SKM-1 treated with dmso at 0.1 percent for 144 hours (cell line): ENCODE measurements at regions not wholly inside any gene's neighbourhood (a gene's known extent, or its start where the extent isn't known, plus 50 kb on each side); places are given as distances from the start of the nearest gene placed in this dataset.
A peak's percentile ranks its signal among the peaks of the same experiment; 100 is the strongest.

Experiments used
- DNase-seq: peaks from one replicate; lab custom pipeline; 2025; ENCODE audit not compliant: unreplicated experiment; lab: John Stamatoyannopoulos, UW

DNA sequence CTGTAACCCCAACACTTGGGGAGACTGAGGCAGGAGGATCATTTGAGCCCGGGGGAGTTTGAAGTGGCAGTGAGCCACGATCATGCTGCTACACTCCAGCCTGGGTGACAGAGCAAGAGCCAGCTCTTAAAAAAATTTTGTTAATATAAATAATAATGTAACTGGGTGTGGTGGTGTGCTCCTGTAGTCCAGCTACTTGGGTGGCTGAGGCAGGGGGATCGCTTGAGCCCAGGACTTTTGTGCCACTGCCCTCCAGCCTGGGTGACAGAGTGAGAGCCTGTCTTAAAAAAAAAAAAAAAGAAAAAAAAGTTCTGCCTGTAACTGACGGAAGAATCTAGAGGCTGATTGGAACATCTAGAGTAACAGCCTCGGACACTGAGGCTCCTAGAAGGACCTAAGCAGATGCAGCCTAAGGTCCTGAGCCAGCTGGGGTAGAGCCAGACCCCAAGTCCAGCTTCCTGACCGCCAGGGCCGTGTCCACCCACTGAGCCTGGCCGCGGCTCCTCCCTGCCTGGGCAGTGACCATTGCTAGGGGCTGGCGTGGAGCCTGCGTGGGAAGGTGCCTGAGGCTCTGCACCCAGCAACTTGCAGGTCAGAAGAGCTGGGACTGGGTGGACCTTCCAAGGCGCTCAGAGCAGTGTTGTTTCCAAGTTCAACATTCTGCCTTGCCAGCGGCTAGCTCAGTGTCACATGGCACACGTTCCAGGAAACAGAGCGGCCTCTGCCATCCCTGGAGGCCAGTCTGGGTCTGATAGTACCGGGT, 209.4 kb upstream of the CIBAR2 start:
- DNase-seq: no peak

DNA sequence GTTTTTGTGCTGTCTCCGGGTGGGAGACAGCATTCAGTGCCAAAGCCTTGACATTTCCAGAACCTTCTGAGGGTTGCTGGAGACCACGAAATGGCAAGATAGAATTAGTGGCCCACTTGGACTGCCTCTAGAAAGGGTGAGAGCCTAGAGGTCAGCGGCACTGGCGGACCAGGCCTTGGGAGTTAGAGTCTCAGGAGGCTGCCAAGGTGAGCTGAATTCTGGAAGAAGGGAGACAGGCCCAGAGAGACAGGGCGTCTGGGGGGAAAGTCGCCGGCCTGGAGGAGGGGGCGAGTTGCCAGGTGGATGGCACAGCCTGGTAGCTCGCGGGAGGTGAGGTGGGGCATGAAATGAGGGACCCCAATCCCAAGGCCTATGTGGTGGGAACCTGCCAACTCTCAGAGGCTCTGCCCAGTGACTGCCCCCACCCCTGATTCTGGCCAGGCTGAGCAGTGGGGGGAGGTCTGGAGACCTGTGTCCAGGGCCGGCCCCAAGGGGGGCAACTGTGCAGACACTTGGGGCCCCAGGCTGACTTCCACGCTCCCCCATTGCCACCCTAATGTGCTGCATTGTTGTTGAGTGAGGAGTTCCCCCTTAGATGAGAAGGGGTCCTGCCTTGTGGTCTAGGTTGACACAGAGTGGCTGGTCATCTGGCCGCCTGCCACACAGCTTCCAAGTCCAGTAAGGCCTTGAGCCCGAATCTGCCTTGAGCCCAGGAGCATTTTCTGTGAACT, 211.1 kb upstream of the CIBAR2 start:
- DNase-seq: no peak

- no peak for DNase-seq
These were observed 211.6 kb upstream of the CIBAR2 start for GRCh38 chr16:85323961-85324253.

- DNase-seq: no peak
These were observed 212.2 kb upstream of the CIBAR2 start for GRCh38 chr16:85324488-85324887.

GRCh38 chr16:85326113-85326793, 214.0 kb upstream of the CIBAR2 start:
- no peak for DNase-seq

GRCh38 chr16:85326794-85327181, 214.5 kb upstream of the CIBAR2 start:
- no peak for DNase-seq

GRCh38 chr16:85327731-85328675, 215.7 kb upstream of the CIBAR2 start:
- DNase-seq: no peak

- no peak for DNase-seq
These were observed 216.4 kb upstream of the CIBAR2 start for GRCh38 chr16:85328676-85329058.

DNA sequence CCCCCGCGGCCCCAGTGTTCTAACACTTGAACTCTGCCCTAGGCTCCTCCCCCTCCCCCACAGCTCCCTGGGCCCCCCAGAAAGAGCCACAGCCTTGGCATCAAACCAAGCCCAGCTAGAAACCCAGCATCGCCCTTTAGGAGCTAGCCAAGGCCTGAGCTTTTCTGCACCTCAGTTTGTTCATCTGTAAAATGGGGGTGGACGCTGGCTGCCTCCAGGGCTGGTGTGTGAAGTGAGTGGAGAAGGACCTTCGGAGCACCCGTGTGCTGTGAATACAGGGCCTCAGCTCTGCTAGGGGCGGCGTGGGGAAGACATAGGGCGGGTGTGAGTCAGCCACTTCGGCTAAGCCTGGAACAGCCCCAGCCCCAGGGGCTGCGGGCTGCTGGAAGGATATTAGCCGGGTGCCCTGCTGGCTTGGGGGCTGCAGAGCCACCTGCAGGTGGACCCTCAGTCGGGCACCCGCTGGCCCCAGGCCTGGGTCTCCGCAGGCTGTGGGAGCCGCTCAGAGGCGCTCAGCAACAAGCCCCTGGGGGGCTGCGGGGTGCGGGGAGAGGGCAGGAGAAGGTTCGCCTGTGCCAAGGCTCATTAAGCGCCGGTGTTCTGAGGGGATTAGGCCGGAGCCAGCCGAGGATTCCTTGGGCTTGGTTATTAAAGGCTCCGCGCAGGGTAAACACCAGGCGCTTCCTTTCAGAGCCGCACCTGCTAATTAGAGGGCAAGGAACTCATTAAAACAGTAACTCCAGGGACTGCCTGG, 217.0 kb upstream of the CIBAR2 start:
- DNase-seq: no peak

DNA sequence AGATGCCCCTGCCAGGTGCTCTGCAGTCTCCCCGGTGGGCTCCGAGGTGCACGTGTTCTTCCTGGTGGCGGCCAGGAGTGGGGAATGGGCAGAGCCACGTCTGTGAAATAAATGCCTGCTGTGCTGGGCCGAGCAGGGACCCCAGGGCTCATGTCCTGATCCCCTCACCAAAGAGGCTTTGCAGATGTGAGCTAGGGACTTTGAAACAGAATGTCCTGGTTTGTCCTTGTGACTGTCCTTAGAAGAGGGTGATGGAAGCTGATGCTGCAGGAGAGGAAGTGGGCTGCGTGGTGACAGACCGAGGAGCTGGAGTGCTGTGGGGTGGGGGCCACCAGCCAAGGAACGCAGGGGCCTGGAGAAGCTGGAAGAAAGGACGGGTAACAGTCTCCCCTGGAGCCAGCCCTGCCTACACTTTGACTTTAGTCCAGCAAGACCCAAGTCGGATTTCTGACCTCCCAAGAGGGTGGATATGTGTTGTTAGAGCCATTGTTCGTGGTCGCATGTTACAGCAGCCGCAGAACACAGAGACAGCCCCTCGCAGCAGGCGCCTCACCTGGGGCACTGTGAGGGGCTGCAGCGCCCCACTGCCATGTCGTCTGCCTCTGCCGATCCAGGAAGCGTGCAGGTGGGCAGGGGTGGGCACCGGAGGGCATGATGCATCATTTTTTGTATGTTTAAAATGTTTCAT, 217.9 kb upstream of the CIBAR2 start:
- no peak for DNase-seq

GRCh38 chr16:85330694-85331188, 218.5 kb upstream of the CIBAR2 start:
- peak; percentile 30 for DNase-seq

DNA sequence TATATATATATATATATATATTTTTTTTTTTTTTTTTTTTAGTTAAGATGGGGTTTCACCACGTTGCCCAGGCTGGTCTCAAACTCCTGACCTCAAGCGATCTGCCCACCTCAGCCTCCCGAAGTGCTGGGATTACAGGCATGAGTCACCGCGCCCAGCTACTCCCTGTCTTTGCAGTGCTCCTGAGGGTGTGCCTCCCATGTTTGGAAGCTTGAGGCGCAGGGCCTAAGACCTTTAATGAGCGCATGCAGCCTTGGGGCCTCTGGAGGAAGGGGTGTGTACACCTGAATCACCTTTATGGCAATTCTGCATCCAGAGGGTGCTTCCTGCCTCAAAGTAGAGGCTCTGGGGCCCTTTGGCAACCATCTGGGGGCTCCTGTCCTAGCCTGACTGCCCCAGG, 219.4 kb upstream of the CIBAR2 start:
- no peak for DNase-seq

DNA sequence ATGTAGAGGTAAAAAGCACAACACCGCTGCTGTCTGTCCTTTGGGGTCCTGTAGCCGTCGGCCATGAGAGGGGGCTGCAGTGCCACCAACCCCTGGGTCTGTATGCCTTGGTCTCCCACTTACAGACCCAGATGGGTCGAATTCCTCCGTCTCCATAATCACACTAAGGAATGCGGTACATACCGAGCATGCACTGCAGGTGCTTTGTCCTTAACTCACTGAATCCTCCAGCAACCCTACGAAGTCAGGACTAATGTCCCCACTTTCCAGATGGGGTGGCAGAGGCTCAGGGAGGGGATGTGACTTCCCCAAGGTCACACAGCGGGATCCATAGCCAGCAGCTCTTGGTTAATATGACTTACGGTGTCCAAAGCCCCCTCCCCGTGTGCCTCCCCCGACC, 219.9 kb upstream of the CIBAR2 start:
- no peak for DNase-seq

DNA sequence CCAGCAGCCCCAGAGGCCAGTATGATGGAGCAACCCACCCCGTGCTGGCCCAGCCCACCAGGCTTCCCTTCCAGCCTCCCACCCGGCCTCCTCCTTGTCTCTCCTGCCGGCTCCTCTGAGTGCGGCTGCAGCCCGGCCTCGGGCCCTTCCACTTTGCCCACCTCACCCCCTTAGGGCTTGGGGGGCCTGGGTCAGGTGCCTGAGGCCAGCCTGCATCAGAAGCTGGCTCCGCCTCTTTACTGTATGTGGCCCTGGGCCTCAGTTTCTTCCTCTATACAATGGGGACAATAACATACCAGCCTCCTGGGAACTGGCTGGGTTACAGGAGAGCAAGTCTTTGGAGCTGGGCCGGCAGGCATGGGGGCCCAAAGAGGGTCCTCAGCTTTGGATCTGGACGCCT, 221.1 kb upstream of the CIBAR2 start:
- DNase-seq: no peak

DNA sequence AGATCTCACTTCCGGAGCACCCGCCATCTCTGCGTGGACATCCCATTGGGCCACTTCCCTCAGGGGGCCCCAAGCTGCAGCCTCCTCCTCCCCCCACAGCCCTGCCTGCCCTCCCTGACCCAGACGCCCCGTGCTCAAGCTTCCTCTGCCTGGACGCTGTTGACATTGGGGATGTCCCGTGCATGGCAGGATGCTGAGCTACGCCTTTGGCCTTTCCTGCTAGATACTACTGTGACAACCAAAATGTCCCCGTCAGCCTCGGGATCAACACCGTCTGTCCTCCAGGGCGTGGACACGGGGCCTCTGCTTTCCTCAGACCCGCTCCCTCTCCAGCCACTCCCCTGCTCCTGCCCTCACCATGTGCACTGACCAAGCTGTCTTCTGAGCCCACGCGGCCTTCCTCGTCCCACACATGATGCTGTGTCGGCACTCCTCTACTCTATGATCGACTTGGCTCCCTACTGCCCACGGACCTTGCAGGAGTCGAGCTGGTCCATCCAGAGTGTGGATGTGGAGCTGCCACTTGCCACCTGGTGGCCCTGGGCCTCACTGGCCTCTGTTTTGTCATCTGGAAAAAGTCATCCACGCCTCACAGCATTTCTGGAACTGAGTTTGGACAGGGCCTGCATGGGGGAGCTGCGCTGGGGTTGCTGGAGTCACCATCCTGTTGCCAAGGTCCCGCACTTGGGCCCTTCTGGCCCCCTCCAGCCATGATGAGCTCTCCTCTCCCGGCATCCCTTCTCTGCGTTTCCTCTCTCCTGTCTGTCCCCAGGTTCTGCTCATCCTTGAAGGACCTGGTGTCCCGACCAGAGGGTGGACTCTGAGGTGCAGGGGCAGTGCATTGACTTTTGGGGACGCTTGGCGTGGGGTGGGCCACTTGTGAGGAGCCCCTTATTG, 221.7 kb upstream of the CIBAR2 start:
- DNase-seq: no peak

DNA sequence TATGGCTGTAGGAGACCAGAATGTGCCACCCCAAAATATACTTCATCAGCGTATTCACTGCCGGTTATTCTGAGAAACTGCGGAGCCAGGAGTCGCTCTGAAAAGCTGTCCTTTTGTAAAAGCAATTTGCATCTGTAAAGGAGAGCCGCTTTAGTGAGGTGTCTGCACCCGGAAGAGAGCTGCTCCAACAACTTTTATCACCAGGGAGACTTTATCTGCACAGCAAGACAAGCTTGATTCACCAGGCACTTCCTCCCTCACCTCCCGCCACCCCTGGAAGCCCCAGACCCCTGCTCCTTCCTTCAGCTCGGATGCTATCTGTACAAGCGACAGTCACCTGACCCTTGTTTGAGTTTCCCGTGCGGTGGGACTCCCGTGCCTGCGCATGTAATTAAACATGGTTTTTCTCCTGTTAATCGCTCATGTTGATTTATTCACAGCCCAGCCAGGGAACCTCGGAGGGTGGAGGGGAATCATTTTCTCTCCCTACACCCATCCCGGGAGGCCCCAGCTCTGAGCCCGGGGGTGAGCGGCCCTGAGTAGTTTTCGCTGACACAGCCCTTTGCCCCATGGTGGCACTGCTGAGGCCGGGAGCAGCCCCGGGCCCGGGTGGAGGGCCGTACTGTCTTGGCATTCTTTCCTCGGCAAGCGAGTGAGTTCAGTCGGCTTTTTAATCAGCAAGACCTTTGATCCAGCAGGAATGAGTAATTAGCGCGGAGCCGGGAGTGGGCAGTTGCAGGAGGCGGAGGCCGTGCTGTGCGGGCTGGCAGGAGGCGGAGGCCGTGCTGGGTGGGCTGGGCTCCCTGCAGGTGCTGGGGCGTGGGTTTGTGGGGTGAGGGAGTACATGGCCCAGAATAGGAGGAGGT, 222.7 kb upstream of the CIBAR2 start:
- no peak for DNase-seq

DNA sequence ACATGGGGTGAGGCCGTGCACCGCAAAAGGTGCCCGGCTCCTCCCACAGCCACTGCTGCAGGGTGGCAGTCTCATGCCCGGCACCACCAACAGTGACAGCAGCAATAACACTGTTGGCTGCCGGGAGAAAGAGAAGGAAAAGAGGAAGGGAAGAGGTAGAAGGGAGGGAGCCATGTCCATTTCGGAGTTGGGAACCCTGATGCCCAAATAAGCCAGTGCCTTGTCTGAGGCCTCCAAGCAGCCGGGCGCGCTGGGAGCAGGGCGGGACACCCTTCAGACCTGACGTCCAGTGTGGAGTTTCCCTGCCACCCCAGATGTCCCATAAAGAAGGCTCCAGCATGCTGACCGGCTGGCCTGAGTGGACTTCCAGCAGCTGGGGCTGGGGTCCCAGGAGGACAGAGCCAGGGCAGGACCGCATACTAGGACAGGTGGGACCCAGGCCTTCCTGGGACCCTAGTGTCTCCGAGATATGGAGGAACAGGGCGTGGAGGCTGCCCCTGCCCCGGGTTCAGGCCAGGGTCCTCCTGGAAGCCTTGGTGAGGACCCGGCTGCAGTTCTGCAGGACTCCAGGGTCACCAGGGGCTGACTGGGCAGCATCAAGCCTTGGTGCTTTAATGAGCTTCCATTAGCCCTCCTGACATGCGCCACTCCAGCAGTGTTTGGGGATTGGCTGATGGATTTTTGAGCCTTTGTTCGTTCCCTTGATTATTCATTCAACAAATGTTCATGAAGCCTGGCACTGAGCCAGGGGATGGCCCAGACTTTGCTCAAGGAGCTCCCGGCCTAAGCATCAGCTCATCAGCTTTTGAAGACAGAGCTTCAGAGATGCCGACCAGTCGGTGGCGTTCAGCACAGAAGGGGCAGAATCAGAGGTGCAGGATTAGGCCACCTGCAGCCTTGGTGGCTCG, 223.6 kb upstream of the CIBAR2 start:
- DNase-seq: no peak
